Naive thymus-derived CD4-positive, alpha-beta T cell (primary cell): ENCODE measurements at regions not wholly inside any gene's neighbourhood (a gene's known extent, or its start where the extent isn't known, plus 50 kb on each side); places are given as distances from the start of the nearest gene placed in this dataset.

Experiments
- ATAC-seq: fragments of 150-1000 bp; cut with Tn5 transposase; 2 replicates; pipeline ENCODE4 v1.10.0; 2021; ENCODE audit warnings: mild to moderate bottlenecking, moderate library complexity
- CTCF ChIA-PET: fragments of 350-600 bp; sonication (Branson Sonifier 250); formaldehyde crosslinking; loops from one replicate; lab custom pipeline; 2021; ENCODE audit warnings: antibody characterized with exemption; lab: Charles Lee
- POLR2A ChIA-PET: fragments of 350-600 bp; sonication (Branson Sonifier 250); formaldehyde crosslinking; loops from one replicate; lab custom pipeline; 2021; ENCODE audit warnings: antibody characterized with exemption, inconsistent platforms; lab: Charles Lee
- DNase-seq, 9 donors: peaks; one replicate each; pipeline versions ENCODE4 v3.0.0 to v3.0.0-alpha.2; 2020 to 2022; ENCODE audit warnings: mixed read lengths in 1 of 9
- H3K27ac ChIP-seq: one replicate; pipeline ENCODE4 v1.7.0; 2013; ENCODE audit warnings: mild to moderate bottlenecking, low read depth, low read length, moderate library complexity
- H3K27me3 ChIP-seq, 2 donors: one replicate each; pipeline ENCODE4 v1.7.0; 2013; ENCODE audit warnings: low read length in 2 of 2, mild to moderate bottlenecking in 2 of 2, moderate library complexity in 2 of 2; ENCODE audit not compliant: control insufficient read depth in 2 of 2, insufficient read depth in 2 of 2
- H3K36me3 ChIP-seq, 3 experiments: 1 replicate in 2 of 3; 2 replicates in 1 of 3; pipeline ENCODE4 v1.7.0; 2013; ENCODE audit warnings: low read length in 3 of 3, mild to moderate bottlenecking in 3 of 3, moderate library complexity in 1 of 3; ENCODE audit not compliant: insufficient read depth in 3 of 3, control insufficient read depth in 2 of 3
- H3K4me1 ChIP-seq, 2 donors: one replicate each; pipeline ENCODE4 v1.7.0; 2013; ENCODE audit warnings: low read length in 2 of 2, mild to moderate bottlenecking in 2 of 2, moderate library complexity in 1 of 2; ENCODE audit not compliant: control insufficient read depth in 2 of 2, insufficient read depth in 2 of 2
- H3K4me3 ChIP-seq: 2 replicates; pipeline ENCODE4 v1.7.0; 2013; ENCODE audit warnings: mild to moderate bottlenecking, low read length
- H3K9me3 ChIP-seq, 3 experiments: 1 replicate in 2 of 3; 2 replicates in 1 of 3; pipeline ENCODE4 v1.7.0; 2013; ENCODE audit warnings: low read length in 3 of 3; ENCODE audit not compliant: control insufficient read depth in 2 of 3
- H3K27ac Mint-ChIP-seq, 9 donors: one replicate each; pipeline ENCODE4 v1.8.0; 2020 to 2022; ENCODE audit warnings: mixed read lengths in 9 of 9, mild to moderate bottlenecking in 8 of 9, moderate library complexity in 5 of 9, inconsistent platforms in 2 of 9
- H3K27me3 Mint-ChIP-seq, 5 donors: one replicate each; pipeline ENCODE4 v1.8.0; 2021 to 2022; ENCODE audit warnings: mixed read lengths in 5 of 5, mild to moderate bottlenecking in 1 of 5
- H3K36me3 Mint-ChIP-seq, 5 donors: one replicate each; pipeline ENCODE4 v1.8.0; 2020 to 2022; ENCODE audit warnings: mixed read lengths in 5 of 5, mild to moderate bottlenecking in 3 of 5, inconsistent platforms in 1 of 5
- H3K4me1 Mint-ChIP-seq, 7 donors: one replicate each; pipeline ENCODE4 v1.8.0; 2020 to 2022; ENCODE audit warnings: mixed read lengths in 7 of 7, mild to moderate bottlenecking in 3 of 7, inconsistent platforms in 1 of 7
- H3K4me3 Mint-ChIP-seq, 10 donors: one replicate each; pipeline ENCODE4 v1.8.0; 2020 to 2022; ENCODE audit warnings: mild to moderate bottlenecking in 10 of 10, mixed read lengths in 10 of 10, moderate library complexity in 6 of 10, inconsistent platforms in 2 of 10
- H3K9me3 Mint-ChIP-seq, 11 donors: one replicate each; pipeline ENCODE4 v1.8.0; 2020 to 2022; ENCODE audit warnings: mixed read lengths in 11 of 11, mild to moderate bottlenecking in 4 of 11, inconsistent platforms in 1 of 11, moderate library complexity in 1 of 11
- intact Hi-C, 2 donors: fragments of 100-400 bp; cut with micrococcal nuclease; formaldehyde crosslinking; loops; one replicate each; pipeline ENCODE4 v1.15.1; 2023

GRCh38 chr5:128002425-128002824, 81.1 kb upstream of the SLC12A2 start:
- no peaks in the 10 kb centered on the region for H3K27me3 Mint-ChIP-seq
- H3K4me3 Mint-ChIP-seq = no peak overlapping the region
- H3K9me3 ChIP-seq = no peaks in the 10 kb centered on the region
- POLR2A ChIA-PET = no interaction called here
- H3K27ac Mint-ChIP-seq = no peak overlapping the region
- H3K4me1 ChIP-seq = no peaks in the 10 kb centered on the region
- no peak overlapping the region for H3K27ac ChIP-seq
- peaks cover 0 to 2% (median 0%) of the 10 kb centered on the region in 7 donors for H3K4me1 Mint-ChIP-seq
- no peak overlapping the region for H3K4me3 ChIP-seq
- no peaks in the 10 kb centered on the region for H3K27me3 ChIP-seq
- H3K36me3 Mint-ChIP-seq = peaks cover 0 to 26% (median 20%) of the 10 kb centered on the region in 5 donors
- CTCF ChIA-PET = no interaction called here
- intact Hi-C loops = no loop called here
- ATAC-seq = no peak
- H3K36me3 ChIP-seq = no peaks in the 10 kb centered on the region
- no peak for DNase-seq
- no peaks in the 10 kb centered on the region for H3K9me3 Mint-ChIP-seq

- POLR2A ChIA-PET = no interaction called here
- CTCF ChIA-PET = no interaction called here
Measured at GRCh38 chr5:128007939-128008338, 75.6 kb upstream of the SLC12A2 start.

GRCh38 chr5:128009403-128009802, 74.2 kb upstream of the SLC12A2 start:
- Histone ChIP-seq H3K4me1 (no peaks in the 10 kb centered on the region), H3K36me3 (no peaks in the 10 kb centered on the region), H3K4me3 (no peak overlapping the region), H3K27me3 (no peaks in the 10 kb centered on the region), H3K27ac (no peak overlapping the region), H3K9me3 (no peaks in the 10 kb centered on the region)
- ChIA-PET CTCF (no interaction called here), POLR2A (no interaction called here)
- ATAC-seq (no peak), DNase-seq (no peak)
- Mint-ChIP-seq H3K36me3 (peaks cover 0 to 20% (median 7%) of the 10 kb centered on the region in 5 donors), H3K27ac (no peak overlapping the region), H3K27me3 (no peaks in the 10 kb centered on the region), H3K4me1 (peaks cover 0 to 3% (median 0%) of the 10 kb centered on the region in 7 donors), H3K9me3 (no peaks in the 10 kb centered on the region), H3K4me3 (no peak overlapping the region)
- intact Hi-C loops = no loop called here

More at GRCh38 chr5:128007939-128008338, 75.6 kb upstream of the SLC12A2 start:
- no peaks in the 10 kb centered on the region for H3K27me3 ChIP-seq
- H3K4me3 ChIP-seq = no peak overlapping the region
- no peaks in the 10 kb centered on the region for H3K36me3 ChIP-seq
- no peaks in the 10 kb centered on the region for H3K4me1 ChIP-seq
- H3K4me3 Mint-ChIP-seq = no peak overlapping the region
- H3K27ac Mint-ChIP-seq = no peak overlapping the region
- intact Hi-C loops = no loop called here
- H3K4me1 Mint-ChIP-seq = peaks cover 0 to 5% (median 0%) of the 10 kb centered on the region in 7 donors
- H3K27ac ChIP-seq = no peak overlapping the region
- H3K9me3 Mint-ChIP-seq = no peaks in the 10 kb centered on the region
- ATAC-seq (no peak), DNase-seq (no peak)
- H3K9me3 ChIP-seq = no peaks in the 10 kb centered on the region
- no peaks in the 10 kb centered on the region for H3K27me3 Mint-ChIP-seq
- peaks cover 0 to 28% (median 12%) of the 10 kb centered on the region in 5 donors for H3K36me3 Mint-ChIP-seq

GRCh38 chr5:128011339-128011738, 72.2 kb upstream of the SLC12A2 start:
- Histone ChIP-seq H3K9me3 (no peaks in the 10 kb centered on the region), H3K27me3 (no peaks in the 10 kb centered on the region), H3K36me3 (no peaks in the 10 kb centered on the region), H3K4me1 (no peaks in the 10 kb centered on the region), H3K4me3 (no peak overlapping the region), H3K27ac (no peak overlapping the region)
- peaks cover 0 to 3% (median 0%) of the 10 kb centered on the region in 7 donors for H3K4me1 Mint-ChIP-seq
- H3K36me3 Mint-ChIP-seq = peaks cover 0 to 15% (median 0%) of the 10 kb centered on the region in 5 donors
- ChIA-PET POLR2A (no interaction called here), CTCF (no interaction called here)
- DNase-seq = no peak
- no peaks in the 10 kb centered on the region for H3K27me3 Mint-ChIP-seq
- H3K9me3 Mint-ChIP-seq = no peaks in the 10 kb centered on the region
- H3K27ac Mint-ChIP-seq = no peak overlapping the region
- intact Hi-C loops = no loop called here
- no peak for ATAC-seq
- no peak overlapping the region for H3K4me3 Mint-ChIP-seq

- Histone ChIP-seq H3K4me3 (no peak overlapping the region), H3K27ac (no peak overlapping the region), H3K9me3 (no peaks in the 10 kb centered on the region), H3K36me3 (no peaks in the 10 kb centered on the region), H3K27me3 (no peaks in the 10 kb centered on the region), H3K4me1 (no peaks in the 10 kb centered on the region)
- intact Hi-C loops = no loop called here
- H3K4me3 Mint-ChIP-seq = no peak overlapping the region
- ATAC-seq (no peak), DNase-seq (no peak)
- ChIA-PET CTCF (no interaction called here), POLR2A (no interaction called here)
- no peaks in the 10 kb centered on the region for H3K27me3 Mint-ChIP-seq
- peaks cover 0 to 3% (median 0%) of the 10 kb centered on the region in 7 donors for H3K4me1 Mint-ChIP-seq
- no peak overlapping the region for H3K27ac Mint-ChIP-seq
- peaks cover 0 to 6% (median 0%) of the 10 kb centered on the region in 5 donors for H3K36me3 Mint-ChIP-seq
- no peaks in the 10 kb centered on the region for H3K9me3 Mint-ChIP-seq
Measured at GRCh38 chr5:128014578-128014977, 69.0 kb upstream of the SLC12A2 start.

GRCh38 chr5:128015478-128015877, 68.1 kb upstream of the SLC12A2 start:
- Mint-ChIP-seq H3K27me3 (no peaks in the 10 kb centered on the region), H3K4me1 (peaks cover 0 to 3% (median 0%) of the 10 kb centered on the region in 7 donors), H3K27ac (no peak overlapping the region), H3K36me3 (peaks cover 0 to 7% (median 0%) of the 10 kb centered on the region in 5 donors), H3K4me3 (no peak overlapping the region), H3K9me3 (no peaks in the 10 kb centered on the region)
- ATAC-seq (no peak), DNase-seq (no peak)
- H3K4me3 ChIP-seq = no peak overlapping the region
- CTCF ChIA-PET = no interaction called here
- H3K36me3 ChIP-seq = no peaks in the 10 kb centered on the region
- POLR2A ChIA-PET = no interaction called here
- H3K4me1 ChIP-seq = no peaks in the 10 kb centered on the region
- no peaks in the 10 kb centered on the region for H3K27me3 ChIP-seq
- intact Hi-C loops = no loop called here
- H3K27ac ChIP-seq = no peak overlapping the region
- no peaks in the 10 kb centered on the region for H3K9me3 ChIP-seq

GRCh38 chr5:128015978-128016377, 67.6 kb upstream of the SLC12A2 start:
- ChIA-PET POLR2A (no interaction called here), CTCF (no interaction called here)
- ATAC-seq = no peak
- no peaks in the 10 kb centered on the region for H3K9me3 Mint-ChIP-seq
- no peak overlapping the region for H3K27ac Mint-ChIP-seq
- Histone ChIP-seq H3K27ac (no peak overlapping the region), H3K9me3 (no peaks in the 10 kb centered on the region), H3K36me3 (no peaks in the 10 kb centered on the region), H3K27me3 (no peaks in the 10 kb centered on the region), H3K4me3 (no peak overlapping the region), H3K4me1 (no peaks in the 10 kb centered on the region)
- H3K4me3 Mint-ChIP-seq = no peak overlapping the region
- peaks cover 0 to 3% (median 0%) of the 10 kb centered on the region in 7 donors for H3K4me1 Mint-ChIP-seq
- peaks cover 0 to 9% (median 0%) of the 10 kb centered on the region in 5 donors for H3K36me3 Mint-ChIP-seq
- no peaks in the 10 kb centered on the region for H3K27me3 Mint-ChIP-seq
- intact Hi-C loops = no loop called here
- no peak for DNase-seq
